HPDE6-E6E7 (cell line): ENCODE measurements at regions not wholly inside any gene's neighbourhood (a gene's known extent, or its start where the extent isn't known, plus 50 kb on each side); places are given as distances from the start of the nearest gene placed in this dataset.
"Not testable (repeated sequence)": the region's sequence is repeated elsewhere in the genome, so short reads cannot be mapped to it uniquely, and the experiment has no call there.

Experiments used
- DNase-seq: peaks from one replicate; pipeline ENCODE4 v3.0.0; 2011; ENCODE audit warnings: missing footprints; ENCODE audit errors: extremely low spot score

GRCh38 chr5:98354922-98355321 lies 418.5 kb upstream of the RGMB start:
- DNase-seq, result no peak

- no peak for DNase-seq
Measured at GRCh38 chr5:98360548-98360947, 412.9 kb upstream of the RGMB start.

- no peak for DNase-seq
Measured at GRCh38 chr5:98363157-98363556, 410.3 kb upstream of the RGMB start.

- DNase-seq, result no peak
Measured at GRCh38 chr5:98364549-98364948, 408.9 kb upstream of the RGMB start.

GRCh38 chr5:98365126-98365525 lies 408.3 kb upstream of the RGMB start:
- DNase-seq, result no peak

- DNase-seq, result no peak
Measured at GRCh38 chr5:98368141-98368540, 405.3 kb upstream of the RGMB start.

GRCh38 chr5:98372351-98372750 lies 401.1 kb upstream of the RGMB start:
- no peak for DNase-seq

- DNase-seq, result no peak
Measured at GRCh38 chr5:98391921-98392625, 381.4 kb upstream of the RGMB start.

GRCh38 chr5:98393205-98393604 lies 380.3 kb upstream of the RGMB start:
- DNase-seq, result not testable (repeated sequence)

GRCh38 chr5:98397081-98397480 lies 376.4 kb upstream of the RGMB start:
- no peak for DNase-seq

- DNase-seq, result no peak
Measured at GRCh38 chr5:98398465-98398864, 375.0 kb upstream of the RGMB start.

- no peak for DNase-seq
Measured at GRCh38 chr5:98401656-98402055, 371.8 kb upstream of the RGMB start.

GRCh38 chr5:98402130-98402529 lies 371.3 kb upstream of the RGMB start:
- no peak for DNase-seq

- DNase-seq, result no peak
Measured at GRCh38 chr5:98403131-98403530, 370.3 kb upstream of the RGMB start.

- DNase-seq, result peak; percentile 26
Measured at GRCh38 chr5:98414938-98415337, 358.5 kb upstream of the RGMB start.

GRCh38 chr5:98415663-98416062 lies 357.8 kb upstream of the RGMB start:
- no peak for DNase-seq

GRCh38 chr5:98416541-98416940 lies 356.9 kb upstream of the RGMB start:
- no peak for DNase-seq

- DNase-seq, result no peak
Measured at GRCh38 chr5:98419825-98420224, 353.6 kb upstream of the RGMB start.

- no peak for DNase-seq
Measured at GRCh38 chr5:98424681-98425450, 348.6 kb upstream of the RGMB start.

GRCh38 chr5:98425640-98426039 lies 347.8 kb upstream of the RGMB start:
- DNase-seq, result no peak

GRCh38 chr5:98428806-98429205 lies 344.7 kb upstream of the RGMB start:
- no peak for DNase-seq

- DNase-seq, result no peak
Measured at GRCh38 chr5:98432378-98432777, 341.1 kb upstream of the RGMB start.

- DNase-seq, result no peak
Measured at GRCh38 chr5:98433022-98433421, 340.4 kb upstream of the RGMB start.
